ENCODE measurements at regions not wholly inside any gene's neighbourhood (a gene's known extent, or its start where the extent isn't known, plus 50 kb on each side); places are given as distances from the start of the nearest gene placed in this dataset.

DNA sequence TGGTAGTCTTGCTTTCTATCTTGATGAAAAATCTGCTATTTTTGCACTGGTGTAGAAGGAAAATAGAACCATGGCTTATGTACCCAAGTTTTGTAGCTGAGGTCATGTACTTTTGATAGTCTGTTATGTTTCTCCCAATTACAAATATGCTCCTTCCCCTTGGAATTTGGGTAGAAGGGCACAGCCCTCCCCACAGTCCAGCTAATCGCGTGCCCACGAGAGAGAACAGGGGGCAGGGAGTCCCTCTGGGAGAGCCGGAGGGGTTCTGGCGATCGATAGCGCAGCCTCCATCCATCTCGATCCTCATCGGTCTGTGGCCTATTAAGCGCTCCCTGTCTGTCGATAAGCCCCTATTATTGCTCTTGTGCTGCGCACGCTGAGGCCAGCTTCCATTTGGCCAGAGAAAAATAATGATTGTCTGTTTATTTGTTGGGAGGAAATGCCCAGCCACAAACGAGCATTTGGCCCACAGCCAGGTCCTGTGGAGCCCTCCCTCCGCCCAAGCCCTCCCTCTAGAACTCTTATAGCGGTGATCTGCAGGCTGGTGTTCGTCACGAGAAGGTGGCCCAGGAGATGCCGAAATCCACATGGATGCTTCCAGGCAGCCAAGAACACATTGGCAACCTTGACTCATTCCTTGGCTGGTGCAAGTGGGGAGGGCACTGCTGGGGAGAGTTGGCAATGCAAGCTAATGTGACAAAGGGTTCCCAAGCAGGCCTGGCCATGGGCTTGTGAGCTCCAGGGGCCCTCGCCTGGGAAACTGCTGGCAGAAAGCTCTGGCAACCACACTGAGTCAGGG, 134.7 kb upstream of the TNR start:
- Histone ChIP-seq H3K36me3 (ENCODE audit: insufficient read depth, insufficient read length, low read length) (no peaks in the 10 kb centered on the region), H3K9ac (ENCODE audit: insufficient read length, low read depth) (no peak overlapping the region), H3K9me3 (ENCODE audit: insufficient read depth, low read length) (no peaks in the 10 kb centered on the region), H3K4me1 (ENCODE audit: insufficient read depth, insufficient read length) (peaks cover 3% of the 10 kb centered on the region), H3K4me3 (ENCODE audit: insufficient read length, low read depth) (no peak overlapping the region), H3K27me3 (ENCODE audit: insufficient read depth, insufficient read length) (no peaks in the 10 kb centered on the region)
- DNase-seq (ENCODE audit: low read depth, low spot score) = no peak
- TF ChIP-seq ZNF274 (IDR thresholded peaks at IDR 0.05; ENCODE audit: low read depth, low read length) (no peak), YY1 (IDR thresholded peaks at IDR 0.05; ENCODE audit: insufficient read depth, insufficient read length) (no peak), SUZ12 (IDR thresholded peaks at IDR 0.05; ENCODE audit: extremely low read depth, insufficient read depth, insufficient read length) (no peak)

DNA sequence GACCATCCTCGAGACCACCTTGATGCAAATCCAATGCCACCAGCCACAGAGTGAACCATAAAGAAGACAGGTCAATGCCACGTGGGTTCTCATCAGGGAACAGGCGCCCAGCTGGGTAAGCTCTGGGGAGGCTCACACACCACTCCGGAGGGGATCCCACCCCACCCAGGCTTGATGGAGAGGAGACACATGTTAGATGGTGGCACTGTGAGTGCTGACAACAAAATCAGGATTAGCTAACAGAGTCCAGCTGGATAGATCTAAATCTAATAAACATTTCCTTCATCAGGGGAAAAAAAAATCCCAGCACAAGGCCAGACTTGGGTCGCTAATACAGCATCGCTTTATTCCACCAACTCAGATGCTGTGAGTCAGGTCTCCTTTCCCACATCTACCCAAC, 132.2 kb upstream of the TNR start:
- no peak for DNase-seq (ENCODE audit: low read depth, low spot score)
- no peaks in the 10 kb centered on the region for H3K27me3 ChIP-seq (ENCODE audit: insufficient read depth, insufficient read length)
- no peak overlapping the region for H3K4me3 ChIP-seq (ENCODE audit: insufficient read length, low read depth)
- H3K9me3 ChIP-seq (ENCODE audit: insufficient read depth, low read length) = no peaks in the 10 kb centered on the region
- H3K4me1 ChIP-seq (ENCODE audit: insufficient read depth, insufficient read length) = no peaks in the 10 kb centered on the region
- H3K9ac ChIP-seq (ENCODE audit: insufficient read length, low read depth) = no peak overlapping the region
- H3K36me3 ChIP-seq (ENCODE audit: insufficient read depth, insufficient read length, low read length) = no peaks in the 10 kb centered on the region
- TF ChIP-seq ZNF274 (IDR thresholded peaks at IDR 0.05; ENCODE audit: low read depth, low read length) = no peak
- no peak for TF ChIP-seq YY1 (IDR thresholded peaks at IDR 0.05; ENCODE audit: insufficient read depth, insufficient read length)
- no peak for TF ChIP-seq SUZ12 (IDR thresholded peaks at IDR 0.05; ENCODE audit: extremely low read depth, insufficient read depth, insufficient read length)

DNA sequence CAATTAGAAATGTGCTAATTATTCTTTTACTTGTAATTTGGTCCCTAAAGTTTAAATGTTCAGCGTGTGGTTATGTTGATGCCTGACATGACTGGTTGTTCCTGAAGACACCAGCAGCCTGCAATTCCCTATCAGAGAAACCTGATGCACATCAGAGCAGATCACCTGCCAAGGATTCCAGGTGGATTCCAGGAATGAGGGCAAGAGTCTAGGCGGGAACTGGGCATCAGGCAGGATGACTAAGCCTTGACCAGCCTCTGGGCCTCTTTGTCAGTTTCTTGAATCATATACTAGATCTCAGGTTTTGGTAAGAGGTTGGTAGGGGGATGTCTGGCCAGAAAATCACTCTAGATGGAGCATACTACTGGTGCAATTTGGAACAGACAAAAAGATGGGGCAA, 130.7 kb upstream of the TNR start:
- H3K9ac ChIP-seq (ENCODE audit: insufficient read length, low read depth) = no peak overlapping the region
- H3K27me3 ChIP-seq (ENCODE audit: insufficient read depth, insufficient read length) = no peaks in the 10 kb centered on the region
- H3K4me3 ChIP-seq (ENCODE audit: insufficient read length, low read depth) = no peak overlapping the region
- DNase-seq (ENCODE audit: low read depth, low spot score) = no peak
- H3K36me3 ChIP-seq (ENCODE audit: insufficient read depth, insufficient read length, low read length) = no peaks in the 10 kb centered on the region
- H3K9me3 ChIP-seq (ENCODE audit: insufficient read depth, low read length) = no peaks in the 10 kb centered on the region
- no peaks in the 10 kb centered on the region for H3K4me1 ChIP-seq (ENCODE audit: insufficient read depth, insufficient read length)
- TF ChIP-seq SUZ12 (IDR thresholded peaks at IDR 0.05; ENCODE audit: extremely low read depth, insufficient read depth, insufficient read length) (no peak), ZNF274 (IDR thresholded peaks at IDR 0.05; ENCODE audit: low read depth, low read length) (no peak), YY1 (IDR thresholded peaks at IDR 0.05; ENCODE audit: insufficient read depth, insufficient read length) (no peak)

DNA sequence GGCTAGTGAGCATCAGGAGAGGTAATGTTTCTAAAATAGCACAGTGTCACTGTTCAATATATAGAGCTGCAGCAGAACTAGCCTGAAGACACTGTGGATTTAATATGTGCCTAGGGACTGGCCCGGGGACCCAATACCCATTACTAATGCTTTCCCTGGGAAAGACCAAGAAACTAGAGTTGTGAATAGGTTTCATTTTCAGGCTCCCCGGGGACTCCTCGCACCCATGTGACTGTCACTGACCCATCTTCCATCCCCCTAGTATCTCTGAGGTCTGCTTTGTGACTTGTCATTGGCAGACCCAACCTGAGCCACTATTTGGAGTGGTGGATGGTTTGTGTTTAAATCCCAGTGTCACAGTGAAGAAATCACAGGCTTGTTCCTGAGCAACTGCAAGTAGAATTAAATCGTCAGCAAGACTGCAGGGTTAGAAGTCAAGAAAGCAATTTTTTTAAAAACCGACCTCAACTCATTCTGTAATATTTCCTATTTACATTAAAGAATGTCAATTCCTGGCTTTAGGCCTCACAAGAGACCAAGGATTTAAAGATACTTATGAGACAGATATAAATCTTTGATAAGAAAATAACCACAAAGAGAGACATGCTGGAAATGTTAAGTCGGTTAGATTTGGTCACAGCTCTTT, 130.0 kb upstream of the TNR start:
- DNase-seq (ENCODE audit: low read depth, low spot score) = no peak
- Histone ChIP-seq H3K9me3 (ENCODE audit: insufficient read depth, low read length) (no peaks in the 10 kb centered on the region), H3K4me3 (ENCODE audit: insufficient read length, low read depth) (no peak overlapping the region), H3K4me1 (ENCODE audit: insufficient read depth, insufficient read length) (no peaks in the 10 kb centered on the region), H3K27me3 (ENCODE audit: insufficient read depth, insufficient read length) (no peaks in the 10 kb centered on the region), H3K9ac (ENCODE audit: insufficient read length, low read depth) (no peak overlapping the region), H3K36me3 (ENCODE audit: insufficient read depth, insufficient read length, low read length) (no peaks in the 10 kb centered on the region)
- TF ChIP-seq SUZ12 (IDR thresholded peaks at IDR 0.05; ENCODE audit: extremely low read depth, insufficient read depth, insufficient read length) (no peak), ZNF274 (IDR thresholded peaks at IDR 0.05; ENCODE audit: low read depth, low read length) (no peak), YY1 (IDR thresholded peaks at IDR 0.05; ENCODE audit: insufficient read depth, insufficient read length) (no peak)

DNA sequence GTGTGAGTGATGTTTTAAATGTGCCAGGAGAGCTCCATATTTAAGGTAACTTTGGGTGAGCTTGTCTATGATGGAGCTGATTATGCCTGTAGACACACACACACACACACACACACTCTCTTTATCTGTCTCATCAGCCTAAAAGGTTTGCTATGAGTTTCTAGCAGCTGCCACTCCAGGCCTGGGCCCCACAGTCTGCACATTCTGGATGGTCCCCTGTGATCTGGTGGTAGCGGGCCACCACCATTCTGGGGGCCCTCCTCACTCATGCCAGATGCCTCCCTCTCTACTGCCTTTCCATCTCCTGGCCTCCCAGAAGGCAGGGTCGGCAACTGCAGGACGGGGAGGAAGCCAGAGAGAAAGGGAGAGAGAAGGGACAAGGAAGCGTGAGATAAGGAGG, 129.2 kb upstream of the TNR start:
- Histone ChIP-seq H3K9ac (ENCODE audit: insufficient read length, low read depth) (no peak overlapping the region), H3K9me3 (ENCODE audit: insufficient read depth, low read length) (no peaks in the 10 kb centered on the region), H3K36me3 (ENCODE audit: insufficient read depth, insufficient read length, low read length) (no peaks in the 10 kb centered on the region), H3K4me1 (ENCODE audit: insufficient read depth, insufficient read length) (no peaks in the 10 kb centered on the region), H3K27me3 (ENCODE audit: insufficient read depth, insufficient read length) (no peaks in the 10 kb centered on the region), H3K4me3 (ENCODE audit: insufficient read length, low read depth) (no peak overlapping the region)
- TF ChIP-seq ZNF274 (IDR thresholded peaks at IDR 0.05; ENCODE audit: low read depth, low read length) (no peak), YY1 (IDR thresholded peaks at IDR 0.05; ENCODE audit: insufficient read depth, insufficient read length) (no peak), SUZ12 (IDR thresholded peaks at IDR 0.05; ENCODE audit: extremely low read depth, insufficient read depth, insufficient read length) (no peak)
- no peak for DNase-seq (ENCODE audit: low read depth, low spot score)

DNA sequence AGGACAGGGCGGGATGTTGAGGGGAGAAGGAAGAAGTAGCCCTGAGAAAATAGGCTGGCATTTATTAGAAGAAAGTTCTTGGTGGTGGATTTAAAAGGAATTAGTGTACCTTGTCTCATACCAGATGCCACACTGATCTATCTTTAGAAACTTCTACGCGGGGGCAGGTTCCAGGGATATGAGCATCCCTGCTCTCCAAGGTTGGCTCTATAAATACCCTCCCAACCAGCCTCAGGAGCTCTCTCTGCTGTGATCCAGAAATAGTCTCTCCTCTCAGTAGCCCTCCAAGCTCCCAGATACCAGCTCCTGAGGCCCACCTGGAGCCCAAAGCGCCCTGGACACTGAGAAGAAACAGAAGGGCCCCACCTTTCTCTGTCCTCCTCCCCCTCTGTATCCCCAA, 128.3 kb upstream of the TNR start:
- Histone ChIP-seq H3K4me1 (ENCODE audit: insufficient read depth, insufficient read length) (peaks cover 2% of the 10 kb centered on the region), H3K27me3 (ENCODE audit: insufficient read depth, insufficient read length) (no peaks in the 10 kb centered on the region), H3K9me3 (ENCODE audit: insufficient read depth, low read length) (no peaks in the 10 kb centered on the region), H3K4me3 (ENCODE audit: insufficient read length, low read depth) (no peak overlapping the region), H3K9ac (ENCODE audit: insufficient read length, low read depth) (no peak overlapping the region), H3K36me3 (ENCODE audit: insufficient read depth, insufficient read length, low read length) (no peaks in the 10 kb centered on the region)
- DNase-seq (ENCODE audit: low read depth, low spot score) = no peak
- TF ChIP-seq SUZ12 (IDR thresholded peaks at IDR 0.05; ENCODE audit: extremely low read depth, insufficient read depth, insufficient read length) = no peak
- TF ChIP-seq ZNF274 (IDR thresholded peaks at IDR 0.05; ENCODE audit: low read depth, low read length) = no peak
- TF ChIP-seq YY1 (IDR thresholded peaks at IDR 0.05; ENCODE audit: insufficient read depth, insufficient read length) = no peak

DNA sequence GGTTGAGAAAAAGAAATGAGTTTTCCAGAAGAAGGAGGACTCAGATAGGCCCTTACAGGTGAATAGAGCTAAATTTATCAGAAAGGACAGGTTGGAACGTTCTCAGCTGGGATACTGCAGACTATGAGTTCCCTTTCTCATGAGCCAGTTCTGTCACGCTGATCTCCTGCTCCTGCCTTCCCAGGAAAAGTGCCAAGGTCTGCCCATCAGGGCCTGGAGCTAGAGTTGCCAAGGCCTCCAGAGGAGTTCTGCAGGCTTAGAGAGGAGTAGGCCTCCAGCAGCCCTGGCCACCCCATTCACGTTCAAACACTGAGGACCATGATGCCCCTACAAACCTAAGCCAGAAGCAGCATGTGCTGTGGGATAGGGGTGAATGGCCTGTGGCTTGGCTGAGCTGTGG, 126.8 kb upstream of the TNR start:
- Histone ChIP-seq H3K4me1 (ENCODE audit: insufficient read depth, insufficient read length) (peaks cover 4% of the 10 kb centered on the region), H3K9me3 (ENCODE audit: insufficient read depth, low read length) (no peaks in the 10 kb centered on the region), H3K9ac (ENCODE audit: insufficient read length, low read depth) (no peak overlapping the region), H3K4me3 (ENCODE audit: insufficient read length, low read depth) (no peak overlapping the region), H3K36me3 (ENCODE audit: insufficient read depth, insufficient read length, low read length) (no peaks in the 10 kb centered on the region), H3K27me3 (ENCODE audit: insufficient read depth, insufficient read length) (no peaks in the 10 kb centered on the region)
- no peak for DNase-seq (ENCODE audit: low read depth, low spot score)
- no peak for TF ChIP-seq YY1 (IDR thresholded peaks at IDR 0.05; ENCODE audit: insufficient read depth, insufficient read length)
- TF ChIP-seq ZNF274 (IDR thresholded peaks at IDR 0.05; ENCODE audit: low read depth, low read length) = no peak
- no peak for TF ChIP-seq SUZ12 (IDR thresholded peaks at IDR 0.05; ENCODE audit: extremely low read depth, insufficient read depth, insufficient read length)

Data from NT2/D1 (cell line).